HL-60 (cell line): ENCODE measurements at regions not wholly inside any gene's neighbourhood (a gene's known extent, or its start where the extent isn't known, plus 50 kb on each side); places are given as distances from the start of the nearest gene placed in this dataset.

Experiments
- REST ChIP-seq: IDR thresholded peaks from 2 replicates; pipeline ENCODE4 v1.6.1; 2012; ENCODE audit warnings: low read depth; ENCODE audit not compliant: insufficient replicate concordance
- TF ChIP-seq, protein P1 (sequence below): IDR thresholded peaks from one replicate; pipeline ENCODE4 v1.5.1; 2011; ENCODE audit warnings: low read length, control low read depth, inconsistent platforms; ENCODE audit not compliant: insufficient read depth

GRCh38 chr13:70703755-70704154 lies 595.5 kb upstream of the KLHL1 start:
- no peak for TF ChIP-seq REST
- TF ChIP-seq, protein P1, sequence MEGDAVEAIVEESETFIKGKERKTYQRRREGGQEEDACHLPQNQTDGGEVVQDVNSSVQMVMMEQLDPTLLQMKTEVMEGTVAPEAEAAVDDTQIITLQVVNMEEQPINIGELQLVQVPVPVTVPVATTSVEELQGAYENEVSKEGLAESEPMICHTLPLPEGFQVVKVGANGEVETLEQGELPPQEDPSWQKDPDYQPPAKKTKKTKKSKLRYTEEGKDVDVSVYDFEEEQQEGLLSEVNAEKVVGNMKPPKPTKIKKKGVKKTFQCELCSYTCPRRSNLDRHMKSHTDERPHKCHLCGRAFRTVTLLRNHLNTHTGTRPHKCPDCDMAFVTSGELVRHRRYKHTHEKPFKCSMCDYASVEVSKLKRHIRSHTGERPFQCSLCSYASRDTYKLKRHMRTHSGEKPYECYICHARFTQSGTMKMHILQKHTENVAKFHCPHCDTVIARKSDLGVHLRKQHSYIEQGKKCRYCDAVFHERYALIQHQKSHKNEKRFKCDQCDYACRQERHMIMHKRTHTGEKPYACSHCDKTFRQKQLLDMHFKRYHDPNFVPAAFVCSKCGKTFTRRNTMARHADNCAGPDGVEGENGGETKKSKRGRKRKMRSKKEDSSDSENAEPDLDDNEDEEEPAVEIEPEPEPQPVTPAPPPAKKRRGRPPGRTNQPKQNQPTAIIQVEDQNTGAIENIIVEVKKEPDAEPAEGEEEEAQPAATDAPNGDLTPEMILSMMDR, result no peak
